SK-N-SH treated with all-trans-retinoic acid at 6 μM for 48 hours (cell line): ENCODE measurements at regions not wholly inside any gene's neighbourhood (a gene's known extent, or its start where the extent isn't known, plus 50 kb on each side); places are given as distances from the start of the nearest gene placed in this dataset.

ENCODE experiments used
- ATAC-seq: fragments of 200-7000 bp; cut with Tn5 transposase; 3 replicates; pipeline ENCODE4 v1.9.1; 2020; ENCODE audit warnings: mild to moderate bottlenecking, moderate library complexity
- BACH2 ChIP-seq: fragments of 250-450 bp; sonication (Bioruptor Pico); IDR thresholded peaks from 2 replicates; pipeline ENCODE4 v1.9.0; 2021; ENCODE audit warnings: mild to moderate bottlenecking, borderline replicate concordance
- CREB5 ChIP-seq: fragments of 250-450 bp; sonication (Bioruptor Pico); IDR thresholded peaks from 2 replicates; pipeline ENCODE4 v1.5.1; 2020; ENCODE audit warnings: low read depth, mild to moderate bottlenecking, moderate library complexity
- GLIS3 ChIP-seq: fragments of 250-450 bp; sonication (Bioruptor Pico); IDR thresholded peaks from 2 replicates; pipeline ENCODE4 v1.5.0; 2020; ENCODE audit warnings: mild to moderate bottlenecking, moderate library complexity
- ISL1 ChIP-seq: fragments of 250-450 bp; sonication (Bioruptor Pico); IDR thresholded peaks from 2 replicates; pipeline ENCODE4 v2.1.2; 2022; ENCODE audit warnings: mild to moderate bottlenecking, moderate library complexity
- OSR1 ChIP-seq: fragments of 250-450 bp; sonication (Bioruptor Pico); IDR thresholded peaks from 2 replicates; pipeline ENCODE4 v1.8.0; 2022; ENCODE audit warnings: moderate library complexity, mild to moderate bottlenecking, inconsistent platforms
- POU6F1 ChIP-seq: fragments of 250-450 bp; sonication (Bioruptor Pico); IDR thresholded peaks from 2 replicates; pipeline ENCODE4 v1.8.0; 2021; ENCODE audit warnings: low read depth, mild to moderate bottlenecking, moderate library complexity, borderline replicate concordance
- PPARA ChIP-seq: fragments of 250-450 bp; sonication (Bioruptor Pico); IDR thresholded peaks from 2 replicates; pipeline ENCODE4 v1.5.0; 2020; ENCODE audit warnings: mild to moderate bottlenecking, borderline replicate concordance
- RARB ChIP-seq: fragments of 250-450 bp; sonication (Bioruptor Pico); IDR thresholded peaks from 2 replicates; pipeline ENCODE4 v1.8.0; 2021; ENCODE audit warnings: mild to moderate bottlenecking, moderate library complexity
- SNAI2 ChIP-seq: fragments of 250-450 bp; sonication (Bioruptor Pico); IDR thresholded peaks from 2 replicates; pipeline ENCODE4 v1.5.0; 2020; ENCODE audit warnings: mild to moderate bottlenecking, moderate library complexity
- TCF4 ChIP-seq: fragments of 250-450 bp; sonication (Bioruptor Pico); IDR thresholded peaks from 2 replicates; pipeline ENCODE4 v1.8.0; 2021; ENCODE audit warnings: mild to moderate bottlenecking, moderate library complexity, borderline replicate concordance
- ZFP3 ChIP-seq: fragments of 250-450 bp; sonication (Bioruptor Pico); IDR thresholded peaks from 2 replicates; pipeline ENCODE4 v1.5.0; 2020; ENCODE audit warnings: mild to moderate bottlenecking, moderate library complexity
- ZFP30 ChIP-seq: fragments of 450-650 bp; formaldehyde crosslinking; IDR thresholded peaks from 2 replicates; pipeline ENCODE4 v1.5.0; 2022; ENCODE audit warnings: mild to moderate bottlenecking, moderate library complexity
- ZNF565 ChIP-seq: fragments of 450-650 bp; formaldehyde crosslinking; conservative IDR thresholded peaks from 2 replicates; pipeline ENCODE4 v1.5.0; 2020; ENCODE audit warnings: low read depth, mild to moderate bottlenecking, moderate library complexity
- ZNF8 ChIP-seq: fragments of 450-650 bp; formaldehyde crosslinking; IDR thresholded peaks from 2 replicates; pipeline ENCODE4 v1.5.0; 2020; ENCODE audit warnings: mild to moderate bottlenecking, moderate library complexity
- TF ChIP-seq, protein P1 (sequence below): fragments of 250-450 bp; sonication (Bioruptor Pico); IDR thresholded peaks from 2 replicates; pipeline ENCODE4 v1.8.0; 2020; ENCODE audit warnings: mild to moderate bottlenecking, moderate library complexity, borderline replicate concordance
- TF ChIP-seq, protein P2 (sequence below): fragments of 250-450 bp; sonication (Bioruptor Pico); IDR thresholded peaks from 2 replicates; pipeline ENCODE4 v1.5.0; 2020; ENCODE audit warnings: mild to moderate bottlenecking, moderate library complexity

DNA sequence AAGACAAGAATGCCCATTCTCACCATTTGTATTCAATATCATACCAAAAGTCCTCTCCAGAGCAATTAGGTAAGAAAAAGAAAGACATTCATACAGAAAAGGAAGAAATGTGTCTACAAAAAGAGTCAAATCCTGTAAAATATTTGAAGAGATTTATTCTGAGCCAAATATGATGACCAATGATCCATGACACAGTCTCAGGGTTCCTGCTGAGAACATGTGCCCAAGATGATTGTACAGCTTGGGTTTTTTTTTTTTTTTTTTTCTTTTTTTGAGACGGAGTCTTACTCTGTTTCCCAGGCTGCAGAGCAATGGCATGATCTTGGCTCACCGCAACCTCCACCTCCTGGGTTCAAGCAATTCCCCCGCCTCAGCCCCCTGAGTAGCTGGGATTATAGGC, 296.2 kb downstream of the C12orf75 start (continued):
- TF ChIP-seq CREB5 (CRISPR knock-in tag) (no peak), ISL1 (CRISPR knock-in tag) (no peak), SNAI2 (no peak), OSR1 (CRISPR knock-in tag) (no peak), RARB (no peak), ZNF8 (CRISPR knock-in tag) (no peak)
- TF ChIP-seq, protein P1, sequence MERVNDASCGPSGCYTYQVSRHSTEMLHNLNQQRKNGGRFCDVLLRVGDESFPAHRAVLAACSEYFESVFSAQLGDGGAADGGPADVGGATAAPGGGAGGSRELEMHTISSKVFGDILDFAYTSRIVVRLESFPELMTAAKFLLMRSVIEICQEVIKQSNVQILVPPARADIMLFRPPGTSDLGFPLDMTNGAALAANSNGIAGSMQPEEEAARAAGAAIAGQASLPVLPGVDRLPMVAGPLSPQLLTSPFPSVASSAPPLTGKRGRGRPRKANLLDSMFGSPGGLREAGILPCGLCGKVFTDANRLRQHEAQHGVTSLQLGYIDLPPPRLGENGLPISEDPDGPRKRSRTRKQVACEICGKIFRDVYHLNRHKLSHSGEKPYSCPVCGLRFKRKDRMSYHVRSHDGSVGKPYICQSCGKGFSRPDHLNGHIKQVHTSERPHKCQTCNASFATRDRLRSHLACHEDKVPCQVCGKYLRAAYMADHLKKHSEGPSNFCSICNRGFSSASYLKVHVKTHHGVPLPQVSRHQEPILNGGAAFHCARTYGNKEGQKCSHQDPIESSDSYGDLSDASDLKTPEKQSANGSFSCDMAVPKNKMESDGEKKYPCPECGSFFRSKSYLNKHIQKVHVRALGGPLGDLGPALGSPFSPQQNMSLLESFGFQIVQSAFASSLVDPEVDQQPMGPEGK (CRISPR knock-in tag) = no peak

DNA sequence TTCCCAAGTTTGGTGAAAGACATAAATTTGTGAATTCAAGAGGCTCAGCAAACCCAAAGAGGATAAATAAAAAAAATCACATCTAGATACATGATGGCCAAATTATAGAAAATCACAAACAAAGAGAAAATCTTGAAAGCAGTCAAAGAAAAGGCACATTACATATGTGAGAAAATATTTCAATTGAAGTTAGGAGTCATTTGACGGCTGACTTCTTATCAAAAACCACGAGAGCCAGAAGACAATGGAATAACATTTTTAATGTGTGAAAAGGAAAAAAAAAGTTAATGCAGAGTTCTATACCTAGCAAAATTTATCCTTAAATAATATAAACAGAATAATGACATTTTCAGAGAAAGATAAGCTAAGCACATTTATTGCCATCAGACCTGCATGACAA, 307.0 kb downstream of the C12orf75 start:
- TF ChIP-seq, protein P2, sequence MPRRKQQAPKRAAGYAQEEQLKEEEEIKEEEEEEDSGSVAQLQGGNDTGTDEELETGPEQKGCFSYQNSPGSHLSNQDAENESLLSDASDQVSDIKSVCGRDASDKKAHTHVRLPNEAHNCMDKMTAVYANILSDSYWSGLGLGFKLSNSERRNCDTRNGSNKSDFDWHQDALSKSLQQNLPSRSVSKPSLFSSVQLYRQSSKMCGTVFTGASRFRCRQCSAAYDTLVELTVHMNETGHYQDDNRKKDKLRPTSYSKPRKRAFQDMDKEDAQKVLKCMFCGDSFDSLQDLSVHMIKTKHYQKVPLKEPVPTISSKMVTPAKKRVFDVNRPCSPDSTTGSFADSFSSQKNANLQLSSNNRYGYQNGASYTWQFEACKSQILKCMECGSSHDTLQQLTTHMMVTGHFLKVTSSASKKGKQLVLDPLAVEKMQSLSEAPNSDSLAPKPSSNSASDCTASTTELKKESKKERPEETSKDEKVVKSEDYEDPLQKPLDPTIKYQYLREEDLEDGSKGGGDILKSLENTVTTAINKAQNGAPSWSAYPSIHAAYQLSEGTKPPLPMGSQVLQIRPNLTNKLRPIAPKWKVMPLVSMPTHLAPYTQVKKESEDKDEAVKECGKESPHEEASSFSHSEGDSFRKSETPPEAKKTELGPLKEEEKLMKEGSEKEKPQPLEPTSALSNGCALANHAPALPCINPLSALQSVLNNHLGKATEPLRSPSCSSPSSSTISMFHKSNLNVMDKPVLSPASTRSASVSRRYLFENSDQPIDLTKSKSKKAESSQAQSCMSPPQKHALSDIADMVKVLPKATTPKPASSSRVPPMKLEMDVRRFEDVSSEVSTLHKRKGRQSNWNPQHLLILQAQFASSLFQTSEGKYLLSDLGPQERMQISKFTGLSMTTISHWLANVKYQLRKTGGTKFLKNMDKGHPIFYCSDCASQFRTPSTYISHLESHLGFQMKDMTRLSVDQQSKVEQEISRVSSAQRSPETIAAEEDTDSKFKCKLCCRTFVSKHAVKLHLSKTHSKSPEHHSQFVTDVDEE (CRISPR knock-in tag) = no peak
- TF ChIP-seq ZNF8 (CRISPR knock-in tag) (no peak), ZFP30 (CRISPR knock-in tag) (no peak), ZNF565 (CRISPR knock-in tag) (no peak), POU6F1 (no peak), ISL1 (CRISPR knock-in tag) (no peak), GLIS3 (CRISPR knock-in tag) (no peak), ZFP3 (CRISPR knock-in tag) (no peak), TCF4 (CRISPR knock-in tag) (no peak), PPARA (no peak), OSR1 (CRISPR knock-in tag) (no peak)
- TF ChIP-seq, all 23 proteins: peak for 0
- no peak for ATAC-seq

- TF ChIP-seq ISL1 (CRISPR knock-in tag) (peak; percentile 38; the same call in 1 of the 2 replicates), OSR1 (CRISPR knock-in tag) (no peak)
- TF ChIP-seq, all 23 proteins: peak for 1
- ATAC-seq = peak; percentile 89
Measured at GRCh38 chr12:105640761-105641160, 310.3 kb downstream of the C12orf75 start.

- TF ChIP-seq POU6F1 = no peak
- ATAC-seq = peak; percentile 19; the same call in 1 of the 3 replicates
Measured at GRCh38 chr12:105641749-105642148, 311.3 kb downstream of the C12orf75 start.

GRCh38 chr12:105644770-105645169, 314.3 kb downstream of the C12orf75 start:
- no peak for TF ChIP-seq ZNF8 (CRISPR knock-in tag)
- no peak for TF ChIP-seq TCF4 (CRISPR knock-in tag)
- no peak for TF ChIP-seq BACH2
- TF ChIP-seq ISL1 (CRISPR knock-in tag) = no peak
- peak; percentile 40; the same call in 2 of the 3 replicates for ATAC-seq
